SKM-1 (cell line): ENCODE measurements at regions not wholly inside any gene's neighbourhood (a gene's known extent, or its start where the extent isn't known, plus 50 kb on each side); places are given as distances from the start of the nearest gene placed in this dataset.
"Not testable (repeated sequence)": the region's sequence is repeated elsewhere in the genome, so short reads cannot be mapped to it uniquely, and the experiment has no call there.

Experiments
- DNase-seq: peaks from one replicate; lab custom pipeline; 2025; ENCODE audit not compliant: unreplicated experiment; lab: John Stamatoyannopoulos, UW

DNA sequence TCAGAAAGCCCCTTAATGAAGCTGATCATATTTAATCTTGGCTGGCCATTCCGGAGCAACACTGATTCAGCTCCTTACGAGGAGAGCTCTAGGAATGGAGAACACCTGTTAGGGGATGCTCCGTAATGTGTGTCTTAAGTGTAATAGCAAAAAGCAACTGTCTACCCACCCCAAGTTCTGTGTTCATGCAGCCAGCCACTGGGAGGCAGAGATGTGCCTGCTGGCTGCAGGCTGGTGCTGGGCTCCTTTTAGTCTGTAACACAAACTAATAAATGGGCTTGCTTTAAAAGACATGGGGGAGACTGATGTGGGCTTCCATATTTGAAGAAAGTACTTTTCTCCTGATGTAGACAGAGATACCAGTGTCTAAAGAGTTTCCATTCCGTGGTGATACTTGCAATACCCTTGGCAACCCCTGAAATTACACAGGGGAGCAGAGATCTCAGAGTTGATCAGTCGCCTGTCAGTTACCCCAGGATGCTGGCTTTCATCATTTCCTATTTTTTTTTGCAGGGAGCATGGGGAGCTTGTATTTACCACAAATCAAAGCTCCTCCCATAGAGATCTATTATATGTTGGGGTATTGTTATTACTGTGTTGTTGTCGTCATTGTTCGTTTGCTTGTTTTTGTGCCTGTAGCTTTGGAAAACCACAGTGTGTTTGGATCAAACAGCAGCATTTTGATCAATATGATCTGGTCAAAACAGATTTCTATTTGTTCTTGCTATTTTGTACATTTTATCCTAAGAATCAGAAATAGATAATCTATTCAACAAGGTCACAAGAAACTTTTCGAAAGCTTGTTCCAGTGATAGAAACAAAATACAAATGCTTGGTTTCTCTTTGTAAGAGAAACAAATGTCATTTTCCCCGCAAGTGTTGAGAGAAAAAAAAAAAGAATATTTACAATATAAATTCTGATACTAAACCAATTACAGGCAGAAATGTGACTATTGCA, 65.8 kb downstream of the MTX3 start:
- DNase-seq, result no peak

DNA sequence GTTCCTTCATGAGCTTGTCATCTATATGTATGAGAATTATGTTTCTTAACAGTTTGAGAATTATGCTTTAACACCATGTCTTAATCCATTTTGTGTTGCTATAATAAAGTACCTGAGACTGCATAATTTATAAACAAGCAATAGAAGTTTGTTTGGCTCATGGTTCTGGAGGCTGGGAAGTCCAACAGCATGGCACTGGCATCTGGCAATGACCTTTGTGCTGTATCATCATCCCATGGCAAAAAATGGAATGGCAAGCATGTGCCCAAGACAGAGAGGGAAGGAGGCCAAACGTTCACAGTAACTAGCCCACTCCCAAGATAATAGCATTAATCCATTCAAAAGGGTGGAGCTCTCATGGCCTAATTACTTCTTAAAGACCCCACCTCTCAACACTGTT, 67.6 kb downstream of the MTX3 start:
- no peak for DNase-seq

DNA sequence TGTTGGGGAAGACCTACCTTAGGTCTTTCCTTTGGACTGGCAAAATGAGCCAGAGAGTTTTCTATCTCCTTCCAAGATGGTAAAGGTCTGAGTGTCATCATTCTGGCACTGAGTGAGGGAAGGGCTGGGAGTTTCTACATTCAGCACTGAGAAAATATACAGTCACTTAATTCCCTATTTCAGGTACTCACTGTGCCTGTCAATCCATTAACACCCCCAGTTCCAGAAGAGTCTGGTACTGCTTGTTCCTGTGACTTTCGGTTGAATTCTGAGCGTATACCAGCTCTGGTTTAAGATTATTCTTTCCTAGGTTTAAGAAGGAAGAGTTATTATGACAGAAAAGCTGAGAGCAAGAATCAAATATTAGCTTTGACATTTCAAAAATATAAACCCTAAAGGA, 68.4 kb downstream of the MTX3 start:
- DNase-seq, result no peak

DNA sequence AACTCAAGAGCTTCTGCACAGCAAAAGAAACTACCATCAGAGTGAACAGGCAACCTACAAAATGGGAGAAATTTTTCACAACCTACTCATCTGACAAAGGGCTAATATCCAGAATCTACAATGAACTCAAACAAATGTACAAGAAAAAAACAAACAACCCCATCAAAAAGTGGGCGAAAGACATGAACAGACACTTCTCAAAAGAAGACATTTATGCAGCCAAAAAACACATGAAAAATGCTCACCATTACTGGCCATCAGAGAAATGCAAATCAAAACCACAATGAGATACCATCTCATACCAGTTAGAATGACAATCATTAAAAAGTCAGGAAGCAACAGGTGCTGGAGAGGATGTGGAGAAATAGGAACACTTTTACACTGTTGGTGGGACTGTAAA, 83.6 kb downstream of the MTX3 start:
- not testable (repeated sequence) for DNase-seq

DNA sequence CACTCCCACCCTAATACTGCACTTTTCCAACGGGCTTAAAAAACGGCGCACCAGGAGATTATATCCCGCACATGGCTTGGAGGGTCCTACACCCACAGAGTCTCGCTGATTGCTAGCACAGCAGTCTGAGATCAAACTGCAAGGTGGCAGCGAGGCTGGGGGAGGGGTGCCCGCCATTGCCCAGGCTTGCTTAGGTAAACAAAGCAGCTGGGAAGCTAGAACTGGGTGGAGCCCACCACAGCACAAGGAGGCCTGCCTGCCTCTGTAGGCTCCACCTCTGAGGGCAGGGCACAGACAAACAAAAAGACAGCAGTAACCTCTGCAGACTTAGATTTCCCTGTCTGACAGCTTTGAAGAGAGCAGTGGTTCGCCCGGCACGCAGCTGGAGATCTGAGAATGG, 88.5 kb downstream of the MTX3 start:
- DNase-seq, result not testable (repeated sequence)

DNA sequence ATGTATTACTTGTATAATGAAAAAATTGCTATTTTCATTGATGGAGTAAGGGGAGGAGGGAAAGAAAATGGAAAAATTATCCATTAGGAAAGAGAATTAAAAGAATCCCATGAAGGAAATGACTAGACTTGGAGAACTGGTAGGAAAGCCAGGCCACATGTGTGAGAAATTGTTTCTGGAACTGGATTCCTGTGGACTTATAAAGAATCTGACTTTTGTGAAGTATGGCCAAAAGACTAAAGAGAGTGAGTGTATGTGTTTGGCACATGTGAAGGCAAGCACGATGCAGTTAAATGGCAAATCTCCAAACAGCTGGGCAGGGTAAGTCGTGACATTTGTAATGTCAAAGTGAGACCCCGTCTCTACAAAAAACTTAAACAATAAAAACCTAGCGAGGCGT, 89.4 kb downstream of the MTX3 start:
- DNase-seq, result no peak

- DNase-seq, result no peak
These were observed 92.5 kb downstream of the MTX3 start for GRCh38 chr5:79898611-79899010.

DNA sequence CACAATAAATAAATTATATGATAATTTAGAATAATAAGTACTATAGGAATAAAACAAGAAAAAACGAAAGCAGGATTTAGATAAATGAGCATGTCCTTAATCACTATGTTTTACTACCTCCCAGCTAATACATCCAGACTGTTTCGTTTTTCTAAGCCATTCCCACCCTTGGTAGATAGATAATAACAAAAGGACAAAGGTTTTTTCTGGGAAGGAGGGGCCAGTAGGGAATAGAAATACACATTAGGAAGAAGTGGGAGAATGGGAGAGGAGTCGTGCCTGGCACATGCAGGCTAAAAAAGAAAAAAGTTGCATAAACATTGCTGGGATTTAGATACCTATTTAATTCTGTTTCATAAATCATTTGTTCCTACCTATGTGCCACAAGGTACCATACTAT, 97.1 kb downstream of the MTX3 start:
- DNase-seq, result no peak

DNA sequence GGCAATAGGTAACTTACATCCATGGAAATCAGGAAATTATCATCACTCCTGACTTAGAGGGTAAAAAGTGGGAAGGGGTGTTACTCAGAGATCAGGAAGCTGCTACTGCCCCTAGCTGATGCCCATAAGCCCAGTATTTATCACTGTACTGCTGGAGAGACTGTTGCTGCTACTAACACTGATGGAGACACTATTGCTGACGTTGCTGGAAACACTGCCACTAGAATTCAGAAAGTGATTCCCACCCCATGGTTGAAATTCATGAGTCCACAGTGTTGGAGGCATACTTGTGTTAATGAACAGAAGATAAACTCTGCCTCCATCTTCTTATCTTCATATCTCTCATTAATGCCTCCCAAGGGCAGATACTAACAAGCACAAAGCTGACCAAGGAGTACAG, 97.6 kb downstream of the MTX3 start:
- DNase-seq, result no peak

DNA sequence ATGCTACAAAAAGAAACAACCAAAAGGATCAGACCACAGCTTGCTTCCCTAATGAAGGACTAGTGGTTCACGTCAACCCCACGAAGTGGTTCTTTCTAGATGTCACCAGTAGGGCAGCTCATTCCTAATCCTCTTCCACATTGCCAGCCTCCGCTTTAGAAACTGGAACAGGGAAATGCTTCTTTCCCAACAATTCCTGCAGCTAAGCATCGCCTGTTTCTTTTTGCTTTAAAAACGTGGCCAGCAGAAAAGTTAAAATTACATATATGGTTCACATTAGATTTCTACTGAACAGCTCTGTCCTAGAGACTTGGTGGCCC, 100.2 kb downstream of the MTX3 start:
- no peak for DNase-seq

- DNase-seq, result no peak
These were observed 100.7 kb downstream of the MTX3 start for GRCh38 chr5:79890119-79890929.

- DNase-seq, result no peak
These were observed 102.4 kb downstream of the MTX3 start for GRCh38 chr5:79888643-79889042.

DNA sequence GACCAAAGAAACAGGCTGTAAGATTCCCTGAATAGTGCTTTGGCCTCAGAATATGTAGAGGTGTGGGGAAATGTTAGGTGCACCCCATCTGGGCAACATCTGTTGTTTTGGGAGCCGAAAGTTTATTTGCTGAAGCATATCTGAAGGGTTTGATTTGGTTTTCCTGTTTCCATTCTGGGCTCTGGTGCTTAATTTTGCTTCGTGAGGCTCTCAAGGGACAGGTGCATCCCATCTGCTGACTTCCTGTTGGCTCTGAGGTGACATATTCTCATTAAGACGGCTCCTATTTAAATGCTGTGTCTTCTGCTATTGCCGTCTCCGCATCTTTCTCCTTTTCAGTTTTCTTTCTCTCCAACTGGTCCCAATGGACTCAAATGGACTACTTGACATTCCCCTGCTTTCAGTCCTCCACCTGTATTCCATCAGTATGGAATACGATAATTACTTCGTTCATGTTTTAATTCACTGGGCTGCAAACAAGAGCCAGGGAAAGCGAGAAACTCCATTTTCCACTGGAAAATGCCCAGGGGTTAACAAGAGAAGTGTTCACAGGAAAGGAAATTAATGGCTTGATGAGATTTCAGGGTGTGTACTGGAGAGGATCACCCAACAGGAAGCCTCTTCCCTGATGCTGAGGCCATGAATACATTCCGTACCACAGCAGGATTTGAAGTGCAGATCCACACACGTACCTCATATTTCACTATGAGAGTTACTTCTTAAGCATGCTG, 104.0 kb downstream of the MTX3 start:
- no peak for DNase-seq

- DNase-seq, result no peak
These were observed 104.6 kb downstream of the MTX3 start for GRCh38 chr5:79886456-79886855.

- not testable (repeated sequence) for DNase-seq
These were observed 111.2 kb downstream of the MTX3 start for GRCh38 chr5:79879880-79880279.

GRCh38 chr5:79878721-79879336, 112.2 kb downstream of the MTX3 start:
- DNase-seq, result no peak

- DNase-seq, result no peak
These were observed 112.9 kb downstream of the MTX3 start for GRCh38 chr5:79878136-79878679.

- DNase-seq, result no peak
These were observed 114.6 kb downstream of the MTX3 start for GRCh38 chr5:79876456-79876855.

DNA sequence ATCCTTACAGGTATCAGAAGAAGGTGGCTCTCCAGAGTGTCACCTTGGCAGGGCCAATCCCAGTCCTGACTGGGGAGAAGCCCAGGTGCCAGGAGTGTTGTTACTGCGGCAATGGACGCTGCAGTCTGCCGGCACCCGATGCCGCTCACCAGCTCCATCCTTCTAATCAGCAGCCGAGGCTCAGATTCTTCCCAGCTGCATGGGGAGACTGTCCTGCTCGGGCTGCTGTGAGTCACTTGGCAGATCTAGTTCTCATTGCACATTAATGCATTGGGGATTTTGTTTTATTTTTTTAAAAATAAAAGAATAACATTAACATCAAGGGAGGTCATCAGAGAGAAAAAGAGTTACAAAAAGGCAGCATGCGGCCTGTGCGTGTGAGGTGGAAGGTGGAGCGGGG, 115.8 kb downstream of the MTX3 start:
- DNase-seq, result no peak

GRCh38 chr5:79873187-79873586, 117.9 kb downstream of the MTX3 start:
- DNase-seq, result no peak

- DNase-seq, result no peak
These were observed 118.8 kb downstream of the MTX3 start for GRCh38 chr5:79872291-79872690.
